GM12878 (cell line): ENCODE measurements at regions not wholly inside any gene's neighbourhood (a gene's known extent, or its start where the extent isn't known, plus 50 kb on each side); places are given as distances from the start of the nearest gene placed in this dataset.

Source experiments
- CEBPB ChIP-seq, 2 experiments: fragments of 150-350 bp in 1 of 2; IDR thresholded peaks; 2 replicates each; pipeline ENCODE4 v1.6.1; 2012 to 2014; ENCODE audit warnings: low read depth in 2 of 2, low read length in 2 of 2, borderline replicate concordance in 1 of 2, inconsistent platforms in 1 of 2
- IRF4 ChIP-seq: IDR thresholded peaks from 2 replicates; pipeline ENCODE4 v1.6.1; 2011; ENCODE audit warnings: low read depth, low read length
- KAT2A ChIP-seq: conservative IDR thresholded peaks from 2 replicates; pipeline ENCODE4 v1.6.1; 2011; ENCODE audit warnings: low read depth, low read length; ENCODE audit not compliant: control insufficient read depth
- LARP7 ChIP-seq: fragments of 450-650 bp; IDR thresholded peaks from 2 replicates; pipeline ENCODE4 v1.6.1; 2017; ENCODE audit warnings: mild to moderate bottlenecking
- MEF2A ChIP-seq: IDR thresholded peaks from 2 replicates; pipeline ENCODE4 v1.6.1; 2011; ENCODE audit warnings: low read depth, mild to moderate bottlenecking, low read length, moderate library complexity; ENCODE audit not compliant: insufficient read depth
- PML ChIP-seq: IDR thresholded peaks from 2 replicates; pipeline ENCODE4 v1.6.1; 2012; ENCODE audit warnings: low read length, inconsistent platforms
- SMC3 ChIP-seq: IDR thresholded peaks from 2 replicates; pipeline ENCODE4 v1.6.1; 2011; ENCODE audit warnings: low read length, improper control_type of control experiment, borderline replicate concordance
- SPI1 ChIP-seq: IDR thresholded peaks from 2 replicates; pipeline ENCODE4 v1.6.1; 2011; ENCODE audit warnings: low read depth, mild to moderate bottlenecking, low read length, moderate library complexity, borderline replicate concordance; ENCODE audit not compliant: insufficient read depth
- TCF3 ChIP-seq: IDR thresholded peaks from 2 replicates; pipeline ENCODE4 v1.6.1; 2012; ENCODE audit warnings: low read depth, mild to moderate bottlenecking, low read length, borderline replicate concordance; ENCODE audit not compliant: insufficient read depth
- ZNF24 ChIP-seq: fragments of 450-650 bp; IDR thresholded peaks from 2 replicates; pipeline ENCODE4 v1.6.1; 2017; ENCODE audit warnings: antibody characterized with exemption, mild to moderate bottlenecking
- ZNF687 ChIP-seq: fragments of 450-650 bp; IDR thresholded peaks from 2 replicates; pipeline ENCODE4 v1.6.1; 2017; ENCODE audit warnings: mild to moderate bottlenecking, moderate library complexity

DNA sequence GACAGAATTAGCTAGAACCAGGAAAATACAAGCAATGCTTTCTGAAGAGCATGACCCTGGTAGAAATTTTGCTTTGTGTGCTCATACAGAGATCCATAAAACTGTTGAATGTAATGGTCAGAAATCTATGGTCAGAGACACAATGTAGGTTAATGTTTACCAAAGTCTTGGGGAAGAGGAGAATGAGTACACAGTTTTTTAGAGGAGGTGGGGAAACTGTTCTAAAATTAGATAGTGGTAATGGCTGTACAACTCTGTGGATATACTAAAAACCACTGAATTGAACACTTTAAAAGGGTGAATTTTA lies 109.5 kb upstream of the ARHGAP5 start (continued):
- TF ChIP-seq ZNF687 (no peak), IRF4 (no peak), ZNF24 (no peak), SMC3 (no peak), CEBPB (IDR thresholded peaks at IDR 0.05; ENCODE audit: borderline replicate concordance in 1 of 2, low read depth in 2 of 2, low read length in 2 of 2) (no peak), MEF2A (no peak), TCF3 (no peak), PML (no peak), KAT2A (no peak), LARP7 (no peak), SPI1 (no peak)
- TF ChIP-seq, all 136 proteins: peak for 0
